H1 (cell line): ENCODE measurements at regions not wholly inside any gene's neighbourhood (a gene's known extent, or its start where the extent isn't known, plus 50 kb on each side); places are given as distances from the start of the nearest gene placed in this dataset.

Experiments
- CREB1 ChIP-seq: IDR thresholded peaks from 2 replicates; pipeline ENCODE4 v1.6.1; 2012; ENCODE audit warnings: inconsistent platforms
- HDAC2 ChIP-seq, 2 experiments: fragments of 300-600 bp in 1 of 2; sonication (generic) in 1 of 2; IDR thresholded peaks; 2 replicates each; pipeline ENCODE4 v1.6.1; 2011 to 2012; ENCODE audit warnings: low read depth in 2 of 2, low read length in 2 of 2, mild to moderate bottlenecking in 2 of 2, moderate library complexity in 2 of 2, borderline replicate concordance in 1 of 2, inconsistent platforms in 1 of 2
- JUND ChIP-seq: IDR thresholded peaks from 2 replicates; pipeline ENCODE4 v1.6.1; 2011; ENCODE audit warnings: mild to moderate bottlenecking, improper control_type of control experiment, low read length
- KDM1A ChIP-seq: fragments of 200-600, 300-600 bp; sonication (generic); IDR thresholded peaks from 2 replicates; pipeline ENCODE4 v1.7.1; 2016; ENCODE audit warnings: mild to moderate bottlenecking, low read length, borderline replicate concordance

DNA sequence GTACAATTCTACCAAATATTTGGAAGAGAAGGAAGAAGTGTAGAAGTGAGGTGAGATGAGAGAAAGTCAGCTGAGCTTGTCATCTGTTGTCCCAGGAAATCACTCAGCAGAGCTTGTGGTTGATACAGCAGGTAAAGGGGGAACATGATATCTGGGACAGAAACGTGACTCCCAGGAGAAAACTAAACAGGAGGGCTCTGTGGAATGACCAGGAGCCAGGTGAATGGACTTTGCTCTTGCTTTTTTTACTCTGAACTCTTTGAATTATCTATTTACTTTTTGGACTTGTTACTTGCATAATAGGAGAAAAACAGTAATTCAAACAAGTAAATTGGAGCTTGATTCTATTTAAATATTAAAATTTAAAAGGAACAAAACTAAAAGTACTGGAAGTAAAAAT lies 555.6 kb upstream of the FRG1 start (continued):
- TF ChIP-seq KDM1A (no peak), JUND (no peak), CREB1 (no peak), HDAC2 (IDR thresholded peaks at IDR 0.05; ENCODE audit: borderline replicate concordance in 1 of 2, low read depth in 2 of 2, low read length in 2 of 2) (no peak)
